K562 (cell line): ENCODE measurements at regions not wholly inside any gene's neighbourhood (a gene's known extent, or its start where the extent isn't known, plus 50 kb on each side); places are given as distances from the start of the nearest gene placed in this dataset.

Source experiments
- ATAC-seq: fragments of 200-7000 bp; cut with Tn5 transposase; 3 replicates; pipeline ENCODE4 v1.9.1; 2020; ENCODE audit warnings: moderate library complexity
- BruUV-seq: library from RNA; stranded (reverse); fragments of 400-500 nt; replicated peaks from 2 replicates; lab custom pipeline; 2021; lab: Mats Ljungman, UMichigan
- CTCF ChIA-PET: fragments of 300-600 bp; formaldehyde crosslinking; extraction: SDS; loops from one replicate; lab custom pipeline; 2021; ENCODE audit warnings: low intra/inter-chr PET ratio; lab: Yijun Ruan, JAX
- POLR2A ChIA-PET: fragments of 300-600, 350-650 bp; sonication (Branson Sonifier 250); formaldehyde crosslinking; extraction: SDS; loops from one replicate; lab custom pipeline; 2021; ENCODE audit warnings: antibody characterized with exemption, inconsistent platforms; lab: Yijun Ruan, JAX
- DNase-seq, 4 experiments: peaks; one replicate each; pipeline versions ENCODE4 v3.0.0 to v3.0.0-alpha.2; 2011 to 2018; ENCODE audit warnings: low spot score in 3 of 4, mixed read lengths in 3 of 4; ENCODE audit errors: extremely low read depth in 1 of 4
- FAIRE-seq: peaks from 2 replicates; lab custom pipeline; 2011; peaks lifted over from hg19 to GRCh38; lab: Jason Lieb, UNC
- H2AFZ ChIP-seq: 2 replicates; pipeline ENCODE4 v1.6.0; 2011; ENCODE audit warnings: low read depth, low read length, control low read depth, inconsistent platforms
- H3K27ac ChIP-seq: fragments of 200-600 bp; 3 replicates; pipeline ENCODE4 v1.8.0; 2011; ENCODE audit warnings: low read depth, mild to moderate bottlenecking, control low read depth, inconsistent platforms, low read length, moderate library complexity, mixed read lengths; ENCODE audit errors: extremely low read depth
- H3K27me3 ChIP-seq, 2 experiments: fragments of 300-600 bp in 1 of 2; 2 replicates in 1 of 2; 3 replicates in 1 of 2; pipeline versions ENCODE4 v1.6.0 to v1.8.0; 2011; ENCODE audit warnings: inconsistent platforms in 2 of 2, low read length in 2 of 2, mild to moderate bottlenecking in 1 of 2, mixed read lengths in 1 of 2, moderate library complexity in 1 of 2; ENCODE audit not compliant: control insufficient read depth in 2 of 2, insufficient read depth in 2 of 2
- H3K36me3 ChIP-seq: fragments of 300-600 bp; 3 replicates; pipeline ENCODE4 v1.8.0; 2011; ENCODE audit warnings: mild to moderate bottlenecking, low read length, inconsistent platforms; ENCODE audit not compliant: control insufficient read depth, insufficient read depth
- H3K4me1 ChIP-seq, 2 experiments: fragments of 200-600 bp in 1 of 2; replicated peaks in 1 of 2; 2 replicates in 1 of 2; 3 replicates in 1 of 2; pipeline versions ENCODE4 v1.5.1 to v1.8.0; 2011; ENCODE audit warnings: inconsistent platforms in 2 of 2, low read length in 2 of 2, mild to moderate bottlenecking in 1 of 2, mixed read lengths in 1 of 2, moderate library complexity in 1 of 2; ENCODE audit not compliant: control insufficient read depth in 2 of 2, insufficient read depth in 2 of 2
- H3K4me2 ChIP-seq: 2 replicates; pipeline ENCODE4 v1.6.1; 2011; ENCODE audit warnings: low read length, control low read depth, inconsistent platforms, mixed read lengths; ENCODE audit not compliant: insufficient read depth
- H3K4me3 ChIP-seq: fragments of 200-600 bp; sonication (generic), shearing (Covaris generic); 2 replicates; pipeline ENCODE4 v1.5.1; 2016; ENCODE audit warnings: control low read depth, inconsistent platforms
- H3K79me2 ChIP-seq: fragments of 200-600 bp; 3 replicates; pipeline ENCODE4 v1.8.0; 2011; ENCODE audit warnings: low read length, inconsistent platforms; ENCODE audit not compliant: control insufficient read depth, insufficient read depth
- H3K9ac ChIP-seq, 2 experiments: 2 replicates each; pipeline versions ENCODE4 v1.6.0 to v1.6.1; 2011; ENCODE audit warnings: low read depth in 2 of 2, low read length in 2 of 2, control low read depth in 1 of 2, inconsistent platforms in 1 of 2, mild to moderate bottlenecking in 1 of 2, mixed read lengths in 1 of 2; ENCODE audit not compliant: insufficient read depth in 1 of 2
- H3K9me1 ChIP-seq: one replicate; pipeline ENCODE4 v1.6.0; 2011; ENCODE audit warnings: inconsistent platforms, mild to moderate bottlenecking, low read length, moderate library complexity; ENCODE audit not compliant: control insufficient read depth, insufficient read depth
- H3K9me3 ChIP-seq: replicated peaks from 2 replicates; pipeline ENCODE4 v1.5.1; 2011; ENCODE audit warnings: low read depth, low read length, inconsistent platforms; ENCODE audit not compliant: control insufficient read depth, insufficient read depth
- H4K20me1 ChIP-seq: replicated peaks from 2 replicates; pipeline ENCODE4 v1.6.1; 2011; ENCODE audit warnings: low read length, inconsistent platforms, mixed read lengths; ENCODE audit not compliant: control insufficient read depth, insufficient read depth
- CTBP1 ChIP-seq: fragments of 450-650 bp; IDR thresholded peaks from 2 replicates; pipeline ENCODE4 v1.6.1; 2016; ENCODE audit warnings: borderline replicate concordance
- HCFC1 ChIP-seq: IDR thresholded peaks from 2 replicates; pipeline ENCODE4 v1.6.1; 2012; ENCODE audit warnings: low read depth, low read length, improper control_type of control experiment
- MEIS2 ChIP-seq: fragments of 450-650 bp; IDR thresholded peaks from 2 replicates; pipeline ENCODE4 v1.6.1; 2014; ENCODE audit warnings: mild to moderate bottlenecking; ENCODE audit not compliant: partially characterized antibody
- NR1H2 ChIP-seq: sonication (generic); formaldehyde crosslinking; IDR thresholded peaks from 2 replicates; pipeline ENCODE4 v1.4.0; 2020; ENCODE audit warnings: mild to moderate bottlenecking, missing genetic modification reagents
- in situ Hi-C: fragments of 300-500 bp; cut with MboI; formaldehyde crosslinking; loops from 4 replicates; pipeline ENCODE4 v1.15.0; 2018; ENCODE audit warnings: inconsistent platforms, mixed read lengths
- intact Hi-C: fragments of 100-400 bp; cut with micrococcal nuclease; formaldehyde crosslinking; loops from 2 replicates; pipeline ENCODE4 v1.14.2; 2022
- TF ChIP-seq, protein P1 (sequence below), 2 experiments: IDR thresholded peaks in 1 of 2; conservative IDR thresholded peaks in 1 of 2; 2 replicates each; pipeline ENCODE4 v1.6.1; 2016; ENCODE audit warnings: low read depth in 2 of 2, mild to moderate bottlenecking in 1 of 2, missing compliant biosample characterization in 1 of 2, missing genetic modification characterization in 1 of 2, moderate library complexity in 1 of 2
- TF ChIP-seq, protein P2 (sequence below): fragments of 250-450 bp; sonication (Bioruptor Pico); IDR thresholded peaks from 2 replicates; pipeline ENCODE4 v1.8.0; 2022; ENCODE audit warnings: moderate library complexity, mild to moderate bottlenecking, inconsistent platforms

DNA sequence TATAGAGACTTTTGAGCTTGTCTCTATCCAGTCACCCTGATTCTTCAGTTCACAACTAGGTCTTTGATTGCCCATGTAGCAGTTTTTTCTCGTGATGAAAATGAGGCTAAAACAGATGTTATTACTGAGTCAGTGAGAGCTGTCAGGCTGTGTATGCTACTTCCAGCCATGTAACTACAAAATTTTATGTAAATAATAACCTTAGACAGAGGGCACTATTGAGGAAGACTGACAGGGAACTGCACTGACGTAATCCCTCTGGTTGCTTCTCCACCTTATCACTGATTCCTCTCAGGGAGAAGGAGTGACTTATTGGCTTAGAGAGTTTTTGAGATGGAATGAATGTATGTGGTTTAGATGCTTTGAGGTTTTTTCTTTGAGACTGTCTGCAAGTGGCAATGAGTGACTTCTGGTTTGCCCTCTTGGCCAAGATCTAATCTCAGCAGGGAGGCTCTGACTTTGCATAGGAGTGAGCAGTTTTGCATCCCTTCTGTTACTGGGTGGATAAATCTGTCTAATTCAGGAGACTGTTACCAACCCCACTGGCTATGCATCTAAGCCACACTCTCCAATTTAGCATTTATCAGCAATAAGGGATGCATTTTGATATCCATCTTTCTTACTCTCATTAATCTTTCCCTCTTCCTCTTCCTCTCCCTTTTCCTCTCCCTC is 555.2 kb upstream of the FANCL start (continued):
- TF ChIP-seq CTBP1, result peak; percentile 35; the same call in 1 of the 2 replicates
- TF ChIP-seq, protein P1, sequence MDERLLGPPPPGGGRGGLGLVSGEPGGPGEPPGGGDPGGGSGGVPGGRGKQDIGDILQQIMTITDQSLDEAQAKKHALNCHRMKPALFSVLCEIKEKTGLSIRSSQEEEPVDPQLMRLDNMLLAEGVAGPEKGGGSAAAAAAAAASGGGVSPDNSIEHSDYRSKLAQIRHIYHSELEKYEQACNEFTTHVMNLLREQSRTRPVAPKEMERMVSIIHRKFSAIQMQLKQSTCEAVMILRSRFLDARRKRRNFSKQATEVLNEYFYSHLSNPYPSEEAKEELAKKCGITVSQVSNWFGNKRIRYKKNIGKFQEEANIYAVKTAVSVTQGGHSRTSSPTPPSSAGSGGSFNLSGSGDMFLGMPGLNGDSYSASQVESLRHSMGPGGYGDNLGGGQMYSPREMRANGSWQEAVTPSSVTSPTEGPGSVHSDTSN (CRISPR knock-in tag; IDR thresholded peaks at IDR 0.05; ENCODE audit: low read depth), result no peak
- TF ChIP-seq, protein P1 (tag; conservative IDR thresholded peaks at IDR 0.05; ENCODE audit: low read depth), result peak; percentile 53
- no peak for TF ChIP-seq NR1H2 (CRISPR knock-in tag)
- peak; percentile 48 for TF ChIP-seq MEIS2
- TF ChIP-seq, protein P2, sequence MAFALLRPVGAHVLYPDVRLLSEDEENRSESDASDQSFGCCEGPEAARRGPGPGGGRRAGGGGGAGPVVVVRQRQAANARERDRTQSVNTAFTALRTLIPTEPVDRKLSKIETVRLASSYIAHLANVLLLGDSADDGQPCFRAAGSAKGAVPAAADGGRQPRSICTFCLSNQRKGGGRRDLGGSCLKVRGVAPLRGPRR (CRISPR knock-in tag), result no peak

DNA sequence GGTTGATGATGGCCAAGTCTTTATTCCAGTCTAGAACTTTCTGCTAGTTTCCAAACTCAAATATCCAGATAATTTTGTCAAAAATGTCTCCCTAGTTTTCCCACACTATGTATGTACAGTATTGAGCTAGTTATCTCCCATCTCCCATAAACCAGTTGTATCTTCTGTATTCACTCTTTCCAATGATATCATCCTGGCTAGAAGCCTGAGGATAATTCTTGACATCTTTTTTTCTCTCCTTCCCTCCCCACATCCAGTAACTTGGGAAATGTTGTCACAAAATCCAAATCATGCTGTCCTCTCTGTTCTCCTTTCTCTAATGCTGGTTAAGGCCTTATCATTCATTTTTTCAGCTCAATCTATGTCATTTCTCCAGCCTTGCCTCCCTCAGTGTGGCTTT is 553.8 kb upstream of the FANCL start:
- Histone ChIP-seq H3K4me1 (0 out of 5 replicates have a peak, but pooled peaks cover 0 to 7% of the 10 kb centered on the region in 2 experiments), H2AFZ (no peak overlapping the region), H3K79me2 (no peaks in the 10 kb centered on the region), H3K4me3 (no peak overlapping the region), H3K27ac (no peak overlapping the region), H4K20me1 (no peaks in the 10 kb centered on the region), H3K9me3 (no peaks in the 10 kb centered on the region), H3K9ac (no peak overlapping the region), H3K4me2 (no peak overlapping the region), H3K36me3 (no peaks in the 10 kb centered on the region), H3K27me3 (no peaks in the 10 kb centered on the region), H3K9me1 (no peaks in the 10 kb centered on the region)
- no peak for TF ChIP-seq HCFC1
- FAIRE-seq, result no peak
- intact Hi-C loops (no loop called here), in situ Hi-C loops (no loop called here)
- ChIA-PET CTCF (no interaction called here), POLR2A (no interaction called here)
- DNase-seq, result no peak
- ATAC-seq, result no peak
- BruUV-seq, result no TSS peak
